ENCODE measurements at regions not wholly inside any gene's neighbourhood (a gene's known extent, or its start where the extent isn't known, plus 50 kb on each side); places are given as distances from the start of the nearest gene placed in this dataset.
"Not testable (repeated sequence)": the region's sequence is repeated elsewhere in the genome, so short reads cannot be mapped to it uniquely, and the experiment has no call there.

DNA sequence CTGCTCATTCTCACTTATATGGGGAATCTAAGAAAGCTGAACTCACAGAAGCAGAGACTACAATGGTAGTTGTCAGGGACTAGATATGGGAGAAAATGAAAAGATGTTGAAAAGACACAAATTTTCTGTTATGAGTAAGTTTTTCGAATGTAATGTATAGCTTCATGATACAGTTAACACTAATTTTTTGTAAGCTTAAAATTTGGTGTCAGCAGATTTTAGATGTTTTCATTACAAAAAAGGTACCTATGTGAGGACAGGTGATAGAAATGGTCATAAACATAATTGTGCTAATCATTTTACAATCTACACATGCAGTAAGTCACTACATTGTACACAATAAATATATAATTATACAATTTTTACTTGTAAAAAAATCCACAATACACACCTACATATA is 286.6 kb downstream of the ZNF33B start:
- H3K27ac ChIP-seq (ENCODE audit: extremely low read depth, low read depth, low read length) = no peak overlapping the region
- no peaks in the 10 kb centered on the region for H3K4me1 ChIP-seq (ENCODE audit: control insufficient read depth, insufficient read depth, low read length)
- CTCF ChIA-PET = no interaction called here
- TF ChIP-seq ZBTB7A (tag by site-specific recombination; IDR thresholded peaks at IDR 0.05; ENCODE audit: low read depth) = no peak
- TF ChIP-seq, protein P1, sequence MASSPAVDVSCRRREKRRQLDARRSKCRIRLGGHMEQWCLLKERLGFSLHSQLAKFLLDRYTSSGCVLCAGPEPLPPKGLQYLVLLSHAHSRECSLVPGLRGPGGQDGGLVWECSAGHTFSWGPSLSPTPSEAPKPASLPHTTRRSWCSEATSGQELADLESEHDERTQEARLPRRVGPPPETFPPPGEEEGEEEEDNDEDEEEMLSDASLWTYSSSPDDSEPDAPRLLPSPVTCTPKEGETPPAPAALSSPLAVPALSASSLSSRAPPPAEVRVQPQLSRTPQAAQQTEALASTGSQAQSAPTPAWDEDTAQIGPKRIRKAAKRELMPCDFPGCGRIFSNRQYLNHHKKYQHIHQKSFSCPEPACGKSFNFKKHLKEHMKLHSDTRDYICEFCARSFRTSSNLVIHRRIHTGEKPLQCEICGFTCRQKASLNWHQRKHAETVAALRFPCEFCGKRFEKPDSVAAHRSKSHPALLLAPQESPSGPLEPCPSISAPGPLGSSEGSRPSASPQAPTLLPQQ (tag by site-specific recombination; IDR thresholded peaks at IDR 0.05) = no peak
- no peak for TF ChIP-seq ZNF266 (tag by site-specific recombination; IDR thresholded peaks at IDR 0.05; ENCODE audit: low read depth)
- no peak for TF ChIP-seq ZNF548 (tag by site-specific recombination; IDR thresholded peaks at IDR 0.05)
- no peak for TF ChIP-seq ZNF24 (tag by site-specific recombination; IDR thresholded peaks at IDR 0.05)
- no peak for TF ChIP-seq ZNF140 (tag by site-specific recombination; IDR thresholded peaks at IDR 0.05)
- TF ChIP-seq, protein P2, sequence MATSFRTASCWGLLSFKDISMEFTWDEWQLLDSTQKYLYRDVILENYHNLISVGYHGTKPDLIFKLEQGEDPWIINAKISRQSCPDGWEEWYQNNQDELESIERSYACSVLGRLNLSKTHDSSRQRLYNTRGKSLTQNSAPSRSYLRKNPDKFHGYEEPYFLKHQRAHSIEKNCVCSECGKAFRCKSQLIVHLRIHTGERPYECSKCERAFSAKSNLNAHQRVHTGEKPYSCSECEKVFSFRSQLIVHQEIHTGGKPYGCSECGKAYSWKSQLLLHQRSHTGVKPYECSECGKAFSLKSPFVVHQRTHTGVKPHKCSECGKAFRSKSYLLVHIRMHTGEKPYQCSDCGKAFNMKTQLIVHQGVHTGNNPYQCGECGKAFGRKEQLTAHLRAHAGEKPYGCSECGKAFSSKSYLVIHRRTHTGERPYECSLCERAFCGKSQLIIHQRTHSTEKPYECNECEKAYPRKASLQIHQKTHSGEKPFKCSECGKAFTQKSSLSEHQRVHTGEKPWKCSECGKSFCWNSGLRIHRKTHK (tag by site-specific recombination; IDR thresholded peaks at IDR 0.05) = no peak
- TF ChIP-seq, protein P3, sequence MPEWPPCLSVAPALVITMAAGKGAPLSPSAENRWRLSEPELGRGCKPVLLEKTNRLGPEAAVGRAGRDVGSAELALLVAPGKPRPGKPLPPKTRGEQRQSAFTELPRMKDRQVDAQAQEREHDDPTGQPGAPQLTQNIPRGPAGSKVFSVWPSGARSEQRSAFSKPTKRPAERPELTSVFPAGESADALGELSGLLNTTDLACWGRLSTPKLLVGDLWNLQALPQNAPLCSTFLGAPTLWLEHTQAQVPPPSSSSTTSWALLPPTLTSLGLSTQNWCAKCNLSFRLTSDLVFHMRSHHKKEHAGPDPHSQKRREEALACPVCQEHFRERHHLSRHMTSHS (tag by site-specific recombination; IDR thresholded peaks at IDR 0.05) = no peak
- TF ChIP-seq KLF9 (tag by site-specific recombination; IDR thresholded peaks at IDR 0.05; ENCODE audit: low read depth) = no peak
- no peak for TF ChIP-seq ZNF221 (tag by site-specific recombination; IDR thresholded peaks at IDR 0.05; ENCODE audit: borderline replicate concordance)
- TF ChIP-seq ZNF629 (tag by site-specific recombination; IDR thresholded peaks at IDR 0.05) = no peak
- no peak for TF ChIP-seq ZNF311 (tag by site-specific recombination; IDR thresholded peaks at IDR 0.05; ENCODE audit: borderline replicate concordance)
- no peak for TF ChIP-seq ZNF394 (tag by site-specific recombination; IDR thresholded peaks at IDR 0.05; ENCODE audit: borderline replicate concordance)
- TF ChIP-seq PRDM1 (tag by site-specific recombination; IDR thresholded peaks at IDR 0.05) = no peak
- no peak for TF ChIP-seq SCRT1 (tag by site-specific recombination; IDR thresholded peaks at IDR 0.05; ENCODE audit: borderline replicate concordance)
- no peaks in the 10 kb centered on the region for H3K36me3 ChIP-seq (ENCODE audit: control insufficient read depth in 2 of 2, insufficient read depth in 1 of 2, low read length in 2 of 2)
- no peak overlapping the region for H3K4me3 ChIP-seq (ENCODE audit: low read depth, low read length)
- POLR2A ChIA-PET = no interaction called here
- no peaks in the 10 kb centered on the region for H3K9me3 ChIP-seq (ENCODE audit: control insufficient read depth, insufficient read depth, low read depth, low read length)

DNA sequence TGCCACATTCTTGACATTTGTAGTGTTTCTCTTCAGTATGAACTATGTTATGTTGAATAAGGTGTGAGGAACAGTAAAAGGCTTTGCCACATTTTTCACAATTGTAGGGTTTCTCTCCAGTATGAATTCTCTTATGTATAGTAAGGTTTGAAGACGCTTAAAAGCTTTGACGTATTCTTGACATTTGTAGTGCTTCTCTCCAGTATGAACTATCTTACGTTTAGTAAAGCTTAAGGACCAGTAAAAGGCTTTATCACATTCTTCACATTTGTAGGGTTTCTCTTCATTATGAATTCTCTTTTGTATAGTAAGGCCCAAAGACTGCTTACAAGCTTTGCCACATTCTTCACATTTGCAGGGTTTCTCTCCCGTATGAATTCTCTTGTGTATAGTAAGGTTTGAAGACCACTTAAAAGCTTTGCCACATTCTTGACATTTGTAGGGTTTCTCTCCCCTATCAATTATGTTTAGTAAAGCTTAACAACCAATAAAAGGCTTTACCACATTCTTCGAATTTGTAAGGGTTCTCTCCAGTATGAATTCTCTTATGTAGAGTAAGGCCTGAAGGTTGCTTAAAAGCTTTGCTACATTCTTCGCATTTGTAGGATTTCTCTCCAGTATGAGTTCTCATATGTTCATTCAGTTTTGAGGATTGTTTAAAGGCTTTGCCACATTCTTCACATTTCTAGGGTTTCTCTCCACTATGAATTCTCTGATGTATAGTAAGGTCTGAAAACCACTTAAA is 301.6 kb downstream of the ZNF33B start:
- TF ChIP-seq SETDB1 (IDR thresholded peaks at IDR 0.05; ENCODE audit: insufficient read length, low read length) = peak; percentile 80
- TF ChIP-seq ZNF274 (IDR thresholded peaks at IDR 0.05; ENCODE audit: low read length) = peak; percentile 5; the same call in 1 of the 2 replicates
- peak; percentile 78; the same call in 1 of the 2 replicates for TF ChIP-seq ZNF274 (tag by site-specific recombination; IDR thresholded peaks at IDR 0.05; ENCODE audit: borderline replicate concordance)
- POLR2A ChIA-PET = not testable (repeated sequence)

More for the DNA sequence above, 301.6 kb downstream of the ZNF33B start:
- H3K36me3 ChIP-seq (ENCODE audit: control insufficient read depth in 2 of 2, insufficient read depth in 1 of 2, low read length in 2 of 2); H3K4me3 ChIP-seq (ENCODE audit: low read depth, low read length); CTCF ChIA-PET; H3K4me1 ChIP-seq (ENCODE audit: control insufficient read depth, insufficient read depth, low read length); H3K27ac ChIP-seq (ENCODE audit: extremely low read depth, low read depth, low read length); H3K9me3 ChIP-seq (ENCODE audit: control insufficient read depth, insufficient read depth, low read depth, low read length): not testable (repeated sequence)
